ENCODE measurements at regions not wholly inside any gene's neighbourhood (a gene's known extent, or its start where the extent isn't known, plus 50 kb on each side); places are given as distances from the start of the nearest gene placed in this dataset.

DNA sequence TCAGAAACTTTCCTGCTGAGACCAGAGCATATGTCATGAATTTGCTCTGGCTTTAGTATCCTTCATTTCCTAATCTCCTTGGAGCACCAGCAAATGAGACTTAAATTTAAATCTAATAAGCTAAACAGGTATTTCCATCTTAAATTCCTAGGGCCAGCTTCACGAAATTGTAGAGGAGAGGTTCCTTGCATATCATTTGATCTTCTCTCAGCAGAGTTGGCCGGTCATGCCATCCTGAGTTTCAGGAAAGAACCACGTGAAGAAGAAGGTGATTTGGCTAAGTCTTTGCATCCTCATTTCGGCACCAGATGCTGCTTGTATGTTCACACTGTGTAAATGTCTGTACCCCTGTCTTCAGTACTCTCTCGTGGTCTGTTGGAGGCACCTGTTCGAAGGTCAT is 370.4 kb upstream of the NBEA start:
- TF ChIP-seq, protein P1, sequence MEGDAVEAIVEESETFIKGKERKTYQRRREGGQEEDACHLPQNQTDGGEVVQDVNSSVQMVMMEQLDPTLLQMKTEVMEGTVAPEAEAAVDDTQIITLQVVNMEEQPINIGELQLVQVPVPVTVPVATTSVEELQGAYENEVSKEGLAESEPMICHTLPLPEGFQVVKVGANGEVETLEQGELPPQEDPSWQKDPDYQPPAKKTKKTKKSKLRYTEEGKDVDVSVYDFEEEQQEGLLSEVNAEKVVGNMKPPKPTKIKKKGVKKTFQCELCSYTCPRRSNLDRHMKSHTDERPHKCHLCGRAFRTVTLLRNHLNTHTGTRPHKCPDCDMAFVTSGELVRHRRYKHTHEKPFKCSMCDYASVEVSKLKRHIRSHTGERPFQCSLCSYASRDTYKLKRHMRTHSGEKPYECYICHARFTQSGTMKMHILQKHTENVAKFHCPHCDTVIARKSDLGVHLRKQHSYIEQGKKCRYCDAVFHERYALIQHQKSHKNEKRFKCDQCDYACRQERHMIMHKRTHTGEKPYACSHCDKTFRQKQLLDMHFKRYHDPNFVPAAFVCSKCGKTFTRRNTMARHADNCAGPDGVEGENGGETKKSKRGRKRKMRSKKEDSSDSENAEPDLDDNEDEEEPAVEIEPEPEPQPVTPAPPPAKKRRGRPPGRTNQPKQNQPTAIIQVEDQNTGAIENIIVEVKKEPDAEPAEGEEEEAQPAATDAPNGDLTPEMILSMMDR (IDR thresholded peaks at IDR 0.05; ENCODE audit: extremely low read depth, missing control alignments), result no peak
- no peak for DNase-seq (ENCODE audit: low spot score)

- TF ChIP-seq, protein P1 (IDR thresholded peaks at IDR 0.05; ENCODE audit: extremely low read depth, missing control alignments), result no peak
- no peak for DNase-seq (ENCODE audit: low spot score)
Measured at GRCh38 chr13:34577051-34577450, 365.0 kb upstream of the NBEA start.

- TF ChIP-seq, protein P1 (IDR thresholded peaks at IDR 0.05; ENCODE audit: extremely low read depth, missing control alignments), result no peak
- no peak for DNase-seq (ENCODE audit: low spot score)
Measured at GRCh38 chr13:34578471-34578870, 363.6 kb upstream of the NBEA start.

- no peak for DNase-seq (ENCODE audit: low spot score)
- TF ChIP-seq, protein P1 (IDR thresholded peaks at IDR 0.05; ENCODE audit: extremely low read depth, missing control alignments), result no peak
Measured at GRCh38 chr13:34578917-34579316, 363.2 kb upstream of the NBEA start.

DNA sequence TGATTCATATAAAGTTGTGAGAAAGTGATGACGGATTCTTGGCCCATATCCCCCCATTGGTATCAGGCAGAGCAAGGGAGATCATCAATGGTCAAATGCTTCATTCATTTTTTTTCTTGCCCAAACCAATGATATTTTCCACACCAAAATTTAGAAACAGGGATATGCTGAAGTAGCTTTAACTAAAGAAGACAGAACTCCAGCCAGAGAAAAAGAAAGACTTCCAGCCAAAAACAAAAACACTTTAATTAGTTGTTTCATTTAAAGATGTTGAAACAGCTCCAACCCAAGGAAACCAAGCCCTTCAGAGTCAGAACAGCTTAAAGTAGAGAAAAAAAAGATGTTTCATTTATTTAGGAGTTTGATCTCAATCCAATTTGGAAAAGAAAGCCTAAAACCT is 358.9 kb upstream of the NBEA start:
- TF ChIP-seq, protein P1 (IDR thresholded peaks at IDR 0.05; ENCODE audit: extremely low read depth, missing control alignments), result no peak
- DNase-seq (ENCODE audit: low spot score), result no peak

DNA sequence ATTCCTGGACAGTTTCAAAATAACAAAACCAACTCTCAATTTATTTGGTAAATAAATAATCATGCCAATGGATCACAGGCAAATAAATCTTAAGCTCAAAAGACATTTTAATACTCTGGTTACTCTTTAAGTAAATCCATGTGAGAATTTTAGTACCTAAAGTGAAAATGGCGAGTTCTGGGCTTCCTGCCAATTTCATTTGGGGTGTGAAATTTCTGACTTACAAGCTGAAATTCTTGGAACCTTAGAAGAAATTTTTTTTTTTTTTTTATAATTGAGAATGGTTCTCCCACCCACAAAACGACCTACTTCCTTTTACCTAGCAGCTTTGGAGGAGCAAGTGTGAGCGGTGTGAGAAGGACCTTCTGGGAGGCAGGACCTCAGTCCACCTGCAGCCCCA is 354.5 kb upstream of the NBEA start:
- no peak for DNase-seq (ENCODE audit: low spot score)

DNA sequence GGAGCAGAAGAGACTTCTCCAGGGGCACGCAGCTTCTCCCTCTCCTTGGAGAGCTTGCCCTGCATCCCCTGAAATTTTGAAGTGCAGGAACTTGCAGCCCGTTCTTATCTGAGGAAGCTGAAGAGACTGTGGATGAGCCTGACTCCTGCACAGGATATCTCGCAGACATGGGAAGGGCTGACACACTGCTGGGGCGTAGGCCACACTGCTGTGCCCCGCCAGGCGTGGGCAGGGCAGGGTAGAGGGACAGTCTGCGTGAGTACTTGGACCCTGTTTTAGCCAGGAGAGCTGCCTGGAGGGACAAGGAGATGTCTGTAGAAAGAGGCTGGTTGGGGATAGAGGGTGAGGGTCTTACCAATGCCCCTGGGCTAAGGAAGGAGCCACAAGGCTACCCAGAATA is 353.7 kb upstream of the NBEA start:
- TF ChIP-seq, protein P1 (IDR thresholded peaks at IDR 0.05; ENCODE audit: extremely low read depth, missing control alignments), result no peak
- DNase-seq (ENCODE audit: low spot score), result no peak

More for the DNA sequence above, 354.5 kb upstream of the NBEA start:
- TF ChIP-seq, protein P1 (IDR thresholded peaks at IDR 0.05; ENCODE audit: extremely low read depth, missing control alignments), result no peak
